DND-41 (cell line): ENCODE measurements at regions not wholly inside any gene's neighbourhood (a gene's known extent, or its start where the extent isn't known, plus 50 kb on each side); places are given as distances from the start of the nearest gene placed in this dataset.

ENCODE experiments used
- ATAC-seq: fragments of 200-7000 bp; cut with Tn5 transposase; 3 replicates; pipeline ENCODE4 v1.9.1; 2021; ENCODE audit warnings: low read depth; ENCODE audit not compliant: insufficient read depth
- DNase-seq: peaks from one replicate; pipeline ENCODE4 v3.0.0-alpha.2; 2020
- H2AFZ ChIP-seq: 2 replicates; pipeline ENCODE4 v1.6.0; 2012; ENCODE audit warnings: low read depth, low read length
- H3K27ac ChIP-seq: 2 replicates; pipeline ENCODE4 v1.5.1; 2012; ENCODE audit warnings: low read length, inconsistent platforms
- H3K27me3 ChIP-seq: fragments of 200-600 bp; sonication (generic); 2 replicates; pipeline ENCODE4 v1.6.0; 2012; ENCODE audit warnings: low read length, mild to moderate bottlenecking, inconsistent platforms; ENCODE audit not compliant: insufficient read depth, poor library complexity
- H3K36me3 ChIP-seq: 2 replicates; pipeline ENCODE4 v1.5.1; 2012; ENCODE audit warnings: low read length, inconsistent platforms; ENCODE audit not compliant: insufficient read depth
- H3K4me1 ChIP-seq: 2 replicates; pipeline ENCODE4 v1.5.1; 2012; ENCODE audit warnings: mild to moderate bottlenecking, low read length; ENCODE audit not compliant: insufficient read depth
- H3K4me2 ChIP-seq: 2 replicates; pipeline ENCODE4 v1.6.0; 2012; ENCODE audit warnings: mild to moderate bottlenecking, moderate library complexity, low read length, inconsistent platforms; ENCODE audit not compliant: insufficient read depth
- H3K4me3 ChIP-seq, 2 experiments: fragments of 200-600 bp in 1 of 2; shearing (Covaris generic) in 1 of 2; 2 replicates each; pipeline ENCODE4 v1.5.1; 2012 to 2016; ENCODE audit warnings: inconsistent platforms in 2 of 2, low read length in 2 of 2, mild to moderate bottlenecking in 2 of 2, low read depth in 1 of 2, moderate library complexity in 1 of 2
- H3K79me2 ChIP-seq: 2 replicates; pipeline ENCODE4 v1.6.0; 2012; ENCODE audit warnings: low read length, inconsistent platforms; ENCODE audit not compliant: insufficient read depth
- H3K9ac ChIP-seq: 2 replicates; pipeline ENCODE4 v1.6.0; 2012; ENCODE audit warnings: low read depth, mild to moderate bottlenecking, inconsistent platforms, low read length, moderate library complexity
- H3K9me3 ChIP-seq: 2 replicates; pipeline ENCODE4 v1.5.1; 2012; ENCODE audit warnings: low read length, moderate library complexity, mild to moderate bottlenecking, inconsistent platforms; ENCODE audit not compliant: insufficient read depth, severe bottlenecking
- H4K20me1 ChIP-seq: 2 replicates; pipeline ENCODE4 v1.6.0; 2012; ENCODE audit warnings: low read length; ENCODE audit not compliant: insufficient read depth
- CTCF ChIP-seq: IDR thresholded peaks from 2 replicates; pipeline ENCODE4 v1.5.1; 2012; ENCODE audit warnings: borderline replicate concordance, low read length, moderate library complexity, mild to moderate bottlenecking; ENCODE audit not compliant: poor library complexity, severe bottlenecking; ENCODE audit errors: extremely low read depth
- EZH2 ChIP-seq: IDR thresholded peaks from 3 replicates; pipeline ENCODE4 v1.6.1; 2012; ENCODE audit warnings: borderline replicate concordance, low read depth, mild to moderate bottlenecking, moderate library complexity, low read length, inconsistent platforms; ENCODE audit not compliant: severe bottlenecking

GRCh38 chr11:36988556-36988955 is 390.5 kb upstream of the RAG2 start:
- Histone ChIP-seq H2AFZ (no peak overlapping the region), H3K4me3 (no peak overlapping the region), H3K79me2 (no peaks in the 10 kb centered on the region), H3K9me3 (no peaks in the 10 kb centered on the region), H4K20me1 (no peaks in the 10 kb centered on the region), H3K27me3 (no peaks in the 10 kb centered on the region), H3K4me1 (no peaks in the 10 kb centered on the region), H3K36me3 (no peaks in the 10 kb centered on the region), H3K27ac (no peak overlapping the region), H3K4me2 (no peak overlapping the region), H3K9ac (no peak overlapping the region)
- DNase-seq (no peak), ATAC-seq (no peak)
- no peak for TF ChIP-seq CTCF
- no peak for TF ChIP-seq EZH2

DNA sequence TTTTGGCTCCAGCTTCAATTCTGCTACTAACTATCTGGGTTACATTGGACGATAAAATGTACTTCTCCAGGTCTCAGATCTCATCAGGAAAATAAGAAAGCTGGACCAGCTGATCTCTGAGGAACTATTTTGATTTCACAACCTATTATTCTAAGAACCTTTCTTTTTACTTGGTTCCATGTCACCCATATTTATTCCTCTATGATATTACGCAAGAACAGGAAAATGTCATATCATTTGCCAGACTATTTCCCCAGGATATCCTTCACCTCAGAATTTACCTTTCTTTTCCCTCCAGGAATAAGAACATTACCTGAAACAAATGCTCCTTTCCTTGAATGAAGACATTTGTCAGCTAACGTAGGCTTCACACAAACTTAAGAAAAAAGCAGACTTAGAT is 387.5 kb upstream of the RAG2 start:
- no peak overlapping the region for H3K4me2 ChIP-seq
- H3K27me3 ChIP-seq = no peaks in the 10 kb centered on the region

GRCh38 chr11:36976741-36977140 is 378.7 kb upstream of the RAG2 start:
- Histone ChIP-seq H3K9me3 (no peaks in the 10 kb centered on the region), H3K9ac (no peak overlapping the region), H3K27me3 (no peaks in the 10 kb centered on the region), H3K79me2 (no peaks in the 10 kb centered on the region), H4K20me1 (no peaks in the 10 kb centered on the region), H3K27ac (no peak overlapping the region), H3K4me2 (no peak overlapping the region), H2AFZ (no peak overlapping the region), H3K4me1 (no peaks in the 10 kb centered on the region), H3K4me3 (no peak overlapping the region), H3K36me3 (no peaks in the 10 kb centered on the region)
- ATAC-seq = no peak
- DNase-seq = no peak
- TF ChIP-seq CTCF (no peak), EZH2 (no peak)

More for the DNA sequence above, 387.5 kb upstream of the RAG2 start:
- H4K20me1 ChIP-seq = no peaks in the 10 kb centered on the region
- no peaks in the 10 kb centered on the region for H3K79me2 ChIP-seq
- H3K4me1 ChIP-seq = no peaks in the 10 kb centered on the region
- no peak for TF ChIP-seq EZH2
- DNase-seq (no peak), ATAC-seq (no peak)
- H2AFZ ChIP-seq = no peak overlapping the region
- no peak overlapping the region for H3K27ac ChIP-seq
- H3K9ac ChIP-seq = no peak overlapping the region
- no peaks in the 10 kb centered on the region for H3K9me3 ChIP-seq
- no peaks in the 10 kb centered on the region for H3K36me3 ChIP-seq
- no peak overlapping the region for H3K4me3 ChIP-seq

- Histone ChIP-seq H3K9me3 (no peaks in the 10 kb centered on the region), H3K4me1 (no peaks in the 10 kb centered on the region), H3K4me2 (no peak overlapping the region), H3K36me3 (no peaks in the 10 kb centered on the region), H3K27me3 (no peaks in the 10 kb centered on the region), H2AFZ (no peak overlapping the region), H3K27ac (no peak overlapping the region), H3K4me3 (no peak overlapping the region), H4K20me1 (no peaks in the 10 kb centered on the region), H3K9ac (no peak overlapping the region), H3K79me2 (no peaks in the 10 kb centered on the region)
- TF ChIP-seq EZH2 = no peak
- no peak for TF ChIP-seq CTCF
- DNase-seq (no peak), ATAC-seq (no peak)
Measured at GRCh38 chr11:36974771-36975170, 376.7 kb upstream of the RAG2 start.
